GM12874 (cell line): ENCODE measurements at regions not wholly inside any gene's neighbourhood (a gene's known extent, or its start where the extent isn't known, plus 50 kb on each side); places are given as distances from the start of the nearest gene placed in this dataset.

Experiments
- CTCF ChIP-seq: IDR thresholded peaks from 2 replicates; pipeline ENCODE4 v1.5.1; 2011; ENCODE audit warnings: low read depth, mild to moderate bottlenecking, control low read depth, low read length, moderate library complexity; ENCODE audit not compliant: insufficient read depth

- no peak for TF ChIP-seq CTCF
These were observed 244.9 kb downstream of the ETAA1 start for GRCh38 chr2:67642046-67642382.

GRCh38 chr2:67642961-67643360 is 245.8 kb downstream of the ETAA1 start:
- no peak for TF ChIP-seq CTCF

- TF ChIP-seq CTCF, result no peak
These were observed 248.4 kb downstream of the ETAA1 start for GRCh38 chr2:67645280-67646138.

GRCh38 chr2:67646714-67647333 is 249.7 kb downstream of the ETAA1 start:
- no peak for TF ChIP-seq CTCF

GRCh38 chr2:67649331-67650261 is 252.5 kb downstream of the ETAA1 start:
- TF ChIP-seq CTCF, result no peak

- no peak for TF ChIP-seq CTCF
These were observed 253.4 kb downstream of the ETAA1 start for GRCh38 chr2:67650291-67651133.
